H1 (cell line): ENCODE measurements at regions not wholly inside any gene's neighbourhood (a gene's known extent, or its start where the extent isn't known, plus 50 kb on each side); places are given as distances from the start of the nearest gene placed in this dataset.

Experiments used
- CEBPB ChIP-seq: IDR thresholded peaks from 2 replicates; pipeline ENCODE4 v1.6.1; 2012; ENCODE audit warnings: low read depth, low read length
- CHD7 ChIP-seq: fragments of 300-600 bp; sonication (generic); IDR thresholded peaks from 2 replicates; pipeline ENCODE4 v1.7.1; 2012; ENCODE audit warnings: low read length, moderate library complexity, mild to moderate bottlenecking, inconsistent platforms; ENCODE audit not compliant: insufficient replicate concordance
- KDM1A ChIP-seq: fragments of 200-600, 300-600 bp; sonication (generic); IDR thresholded peaks from 2 replicates; pipeline ENCODE4 v1.7.1; 2016; ENCODE audit warnings: mild to moderate bottlenecking, low read length, borderline replicate concordance
- SIRT6 ChIP-seq: IDR thresholded peaks from one replicate; pipeline ENCODE4 v1.7.1; 2012; ENCODE audit warnings: low read length, inconsistent platforms
- SIX5 ChIP-seq: IDR thresholded peaks from 2 replicates; pipeline ENCODE4 v1.6.1; 2011; ENCODE audit warnings: mild to moderate bottlenecking, low read depth, low read length

DNA sequence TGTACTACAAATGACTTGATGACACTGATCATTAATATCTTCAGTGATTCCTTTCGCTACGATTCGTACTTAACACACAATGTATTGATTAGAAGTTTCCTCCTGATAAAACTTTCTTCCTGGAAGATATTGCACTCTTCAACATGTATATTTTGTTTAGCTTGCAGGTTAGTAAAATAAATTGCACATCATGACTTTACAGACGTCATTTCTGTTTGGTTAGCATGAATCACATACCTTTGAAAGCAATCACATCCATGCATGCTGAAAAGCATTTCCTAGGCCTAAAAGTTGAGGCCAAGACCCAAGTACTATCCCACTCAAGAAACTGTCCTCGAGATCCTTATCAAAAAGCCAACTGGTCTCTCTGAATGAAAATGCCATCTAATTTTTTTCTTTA, 1841.0 kb upstream of the PCDH7 start (continued):
- TF ChIP-seq CHD7 (no peak), SIX5 (no peak), KDM1A (no peak), SIRT6 (no peak), CEBPB (no peak)
